ENCODE measurements at regions not wholly inside any gene's neighbourhood (a gene's known extent, or its start where the extent isn't known, plus 50 kb on each side); places are given as distances from the start of the nearest gene placed in this dataset.

DNA sequence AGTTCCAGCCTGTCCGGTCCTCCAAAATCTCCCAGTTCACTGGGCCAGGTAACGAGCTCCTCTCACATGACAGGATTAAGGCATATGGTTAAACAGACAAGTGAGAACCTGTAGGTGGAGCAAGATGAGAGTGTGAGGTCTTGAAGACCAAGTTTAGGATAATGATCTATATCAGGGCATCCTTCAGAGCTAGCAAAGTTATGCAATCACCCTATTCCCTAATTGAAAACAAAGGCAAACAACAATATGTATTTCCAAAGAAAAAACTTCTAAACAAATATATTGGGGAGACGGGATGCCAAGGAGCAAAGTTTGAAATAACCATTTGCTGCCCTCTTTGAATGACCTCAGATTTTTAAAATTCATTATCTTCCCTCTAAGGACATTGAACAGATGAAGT is 571.2 kb downstream of the BCL11B start:
- Histone ChIP-seq H2BK120ac (ENCODE audit: insufficient read depth, low read length, poor library complexity) (no peak overlapping the region), H2BK12ac (ENCODE audit: low read length) (no peak overlapping the region), H3K9me3 (ENCODE audit: insufficient read depth, low read depth, low read length) (peaks cover 4% of the 10 kb centered on the region), H4K8ac (ENCODE audit: low read depth, low read length) (no peak overlapping the region), H3K4me1 (ENCODE audit: control insufficient read depth in 1 of 2, insufficient read depth in 2 of 2, low read length in 2 of 2) (no peaks in the 10 kb centered on the region), H3K4me2 (ENCODE audit: low read length) (no peak overlapping the region), H3K18ac (ENCODE audit: low read length) (no peak overlapping the region), H4K12ac (ENCODE audit: low read depth, low read length) (no peak overlapping the region), H3K79me2 (ENCODE audit: control insufficient read depth, insufficient read depth, low read length, poor library complexity) (no peaks in the 10 kb centered on the region), H3K36me3 (ENCODE audit: control insufficient read depth in 1 of 2, insufficient read depth in 2 of 2, low read length in 2 of 2) (no peaks in the 10 kb centered on the region), H3K27me3 (ENCODE audit: insufficient read depth, low read length) (no peaks in the 10 kb centered on the region), H3K23ac (ENCODE audit: low read length) (no peak overlapping the region), H3K14ac (ENCODE audit: low read length) (no peak overlapping the region), H2BK5ac (ENCODE audit: low read depth, low read length, poor library complexity) (no peak overlapping the region), H3K4ac (ENCODE audit: low read depth, low read length) (no peak overlapping the region), H2AK5ac (ENCODE audit: low read length) (no peak overlapping the region), H3K27ac (ENCODE audit: low read depth, low read length) (no peak overlapping the region), H3K9ac (ENCODE audit: low read length) (no peak overlapping the region), H3K79me1 (ENCODE audit: low read length) (no peaks in the 10 kb centered on the region), H3K4me3 (ENCODE audit: low read depth, low read length) (no peak overlapping the region), H2AFZ (ENCODE audit: insufficient read depth, low read length, poor library complexity) (no peak overlapping the region), H4K91ac (ENCODE audit: low read depth, low read length) (no peak overlapping the region)
- DNase-seq = no peak
- WGBS (ENCODE audit: extremely low coverage, insufficient coverage, insufficient read length) = no CpG with 5 or more reads among the region's 3 CpGs

DNA sequence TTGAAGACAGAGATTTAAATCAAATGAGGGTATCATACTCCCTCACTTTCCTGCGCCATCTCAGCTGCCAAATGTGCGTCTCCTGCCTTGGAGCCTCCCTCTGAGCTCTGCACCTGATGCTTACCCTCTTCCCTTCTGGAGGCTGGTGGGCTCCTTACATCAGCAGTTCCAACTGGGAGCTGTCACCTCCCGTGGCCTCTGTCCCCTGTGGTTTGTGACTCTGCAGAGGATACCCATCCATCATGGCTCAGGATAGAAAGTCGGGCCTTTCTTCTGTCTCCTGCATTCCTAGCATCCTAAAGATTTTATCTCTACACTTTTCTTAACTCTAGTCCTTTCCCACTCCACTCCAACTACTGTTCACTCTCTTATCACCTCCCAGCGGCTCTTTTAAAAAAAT is 570.6 kb downstream of the BCL11B start:
- H3K9me3 ChIP-seq (ENCODE audit: insufficient read depth, low read depth, low read length) = peaks cover 4% of the 10 kb centered on the region
- DNase-seq = no peak
- no peak overlapping the region for H3K4me2 ChIP-seq (ENCODE audit: low read length)
- no peak overlapping the region for H3K9ac ChIP-seq (ENCODE audit: low read length)
- no peak overlapping the region for H2AFZ ChIP-seq (ENCODE audit: insufficient read depth, low read length, poor library complexity)
- no peak overlapping the region for H4K8ac ChIP-seq (ENCODE audit: low read depth, low read length)
- no peak overlapping the region for H2BK12ac ChIP-seq (ENCODE audit: low read length)
- H2BK5ac ChIP-seq (ENCODE audit: low read depth, low read length, poor library complexity) = no peak overlapping the region
- no peaks in the 10 kb centered on the region for H3K4me1 ChIP-seq (ENCODE audit: control insufficient read depth in 1 of 2, insufficient read depth in 2 of 2, low read length in 2 of 2)
- no peaks in the 10 kb centered on the region for H3K79me2 ChIP-seq (ENCODE audit: control insufficient read depth, insufficient read depth, low read length, poor library complexity)
- H3K27ac ChIP-seq (ENCODE audit: low read depth, low read length) = no peak overlapping the region
- no peak overlapping the region for H3K14ac ChIP-seq (ENCODE audit: low read length)
- H2AK5ac ChIP-seq (ENCODE audit: low read length) = no peak overlapping the region
- WGBS (ENCODE audit: extremely low coverage, insufficient coverage, insufficient read length) = no CpG with 5 or more reads among the region's 5 CpGs
- no peak overlapping the region for H3K4ac ChIP-seq (ENCODE audit: low read depth, low read length)
- H3K36me3 ChIP-seq (ENCODE audit: control insufficient read depth in 1 of 2, insufficient read depth in 2 of 2, low read length in 2 of 2) = no peaks in the 10 kb centered on the region
- no peak overlapping the region for H3K18ac ChIP-seq (ENCODE audit: low read length)
- no peak overlapping the region for H3K23ac ChIP-seq (ENCODE audit: low read length)
- no peak overlapping the region for H4K91ac ChIP-seq (ENCODE audit: low read depth, low read length)
- no peak overlapping the region for H4K12ac ChIP-seq (ENCODE audit: low read depth, low read length)
- H2BK120ac ChIP-seq (ENCODE audit: insufficient read depth, low read length, poor library complexity) = no peak overlapping the region
- no peak overlapping the region for H3K4me3 ChIP-seq (ENCODE audit: low read depth, low read length)
- H3K27me3 ChIP-seq (ENCODE audit: insufficient read depth, low read length) = no peaks in the 10 kb centered on the region
- no peaks in the 10 kb centered on the region for H3K79me1 ChIP-seq (ENCODE audit: low read length)

DNA sequence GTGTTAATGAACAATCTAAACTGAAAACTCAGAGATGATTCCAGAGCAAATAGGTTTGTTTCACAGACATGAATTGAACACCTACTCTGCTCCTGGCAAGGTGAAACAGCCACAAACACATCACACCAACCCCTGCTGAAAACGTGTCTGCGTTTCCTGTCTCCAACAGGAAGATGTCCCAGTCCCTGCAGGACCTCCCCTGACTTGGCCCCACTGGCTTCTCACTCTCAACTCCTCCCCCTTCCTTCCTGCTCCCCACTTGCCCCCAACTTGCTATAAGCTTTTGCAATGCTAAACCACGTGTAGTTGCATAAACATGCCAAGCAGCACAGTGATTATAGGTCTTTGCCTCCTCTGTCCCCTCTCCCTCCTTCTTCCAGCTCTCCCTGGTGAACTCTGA is 567.6 kb downstream of the BCL11B start:
- no peak overlapping the region for H2BK120ac ChIP-seq (ENCODE audit: insufficient read depth, low read length, poor library complexity)
- no peaks in the 10 kb centered on the region for H3K27me3 ChIP-seq (ENCODE audit: insufficient read depth, low read length)
- no peak overlapping the region for H3K18ac ChIP-seq (ENCODE audit: low read length)
- no peak for DNase-seq
- H4K12ac ChIP-seq (ENCODE audit: low read depth, low read length) = no peak overlapping the region
- no CpG with 5 or more reads among the region's 3 CpGs for WGBS (ENCODE audit: extremely low coverage, insufficient coverage, insufficient read length)
- no peak overlapping the region for H3K27ac ChIP-seq (ENCODE audit: low read depth, low read length)
- no peak overlapping the region for H4K8ac ChIP-seq (ENCODE audit: low read depth, low read length)
- no peak overlapping the region for H2BK5ac ChIP-seq (ENCODE audit: low read depth, low read length, poor library complexity)
- H2AFZ ChIP-seq (ENCODE audit: insufficient read depth, low read length, poor library complexity) = no peak overlapping the region
- no peaks in the 10 kb centered on the region for H3K4me1 ChIP-seq (ENCODE audit: control insufficient read depth in 1 of 2, insufficient read depth in 2 of 2, low read length in 2 of 2)
- H3K9me3 ChIP-seq (ENCODE audit: insufficient read depth, low read depth, low read length) = no peaks in the 10 kb centered on the region
- no peaks in the 10 kb centered on the region for H3K36me3 ChIP-seq (ENCODE audit: control insufficient read depth in 1 of 2, insufficient read depth in 2 of 2, low read length in 2 of 2)
- no peak overlapping the region for H3K9ac ChIP-seq (ENCODE audit: low read length)
- H2AK5ac ChIP-seq (ENCODE audit: low read length) = no peak overlapping the region
- no peak overlapping the region for H3K4ac ChIP-seq (ENCODE audit: low read depth, low read length)
- H3K4me2 ChIP-seq (ENCODE audit: low read length) = no peak overlapping the region
- H3K79me1 ChIP-seq (ENCODE audit: low read length) = no peaks in the 10 kb centered on the region
- no peak overlapping the region for H3K4me3 ChIP-seq (ENCODE audit: low read depth, low read length)
- H3K14ac ChIP-seq (ENCODE audit: low read length) = no peak overlapping the region
- H4K91ac ChIP-seq (ENCODE audit: low read depth, low read length) = no peak overlapping the region
- no peaks in the 10 kb centered on the region for H3K79me2 ChIP-seq (ENCODE audit: control insufficient read depth, insufficient read depth, low read length, poor library complexity)
- H3K23ac ChIP-seq (ENCODE audit: low read length) = no peak overlapping the region
- H2BK12ac ChIP-seq (ENCODE audit: low read length) = no peak overlapping the region

DNA sequence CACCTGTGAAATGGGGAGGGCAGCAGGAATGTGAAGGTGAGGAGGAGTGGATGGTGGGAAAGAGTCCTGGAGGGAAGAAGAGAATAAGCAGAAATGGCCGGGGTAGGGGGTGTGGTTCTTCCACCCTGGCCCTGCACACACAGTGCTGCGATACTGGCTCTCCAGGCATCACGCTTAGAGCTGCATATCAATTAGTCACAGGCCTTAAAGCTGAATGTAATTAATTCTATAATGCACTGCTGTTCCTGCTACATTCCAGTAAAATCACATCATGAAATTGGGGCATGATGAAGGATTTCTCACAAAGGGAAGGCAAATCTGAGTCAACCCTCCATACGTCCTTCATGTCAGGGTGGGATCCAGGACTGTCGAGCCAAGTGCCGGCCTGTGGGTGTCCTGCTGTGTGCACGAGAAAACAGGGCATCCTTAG is 566.1 kb downstream of the BCL11B start:
- Histone ChIP-seq H4K12ac (ENCODE audit: low read depth, low read length) (no peak overlapping the region), H3K23ac (ENCODE audit: low read length) (no peak overlapping the region), H3K4me3 (ENCODE audit: low read depth, low read length) (no peak overlapping the region), H3K36me3 (ENCODE audit: control insufficient read depth in 1 of 2, insufficient read depth in 2 of 2, low read length in 2 of 2) (no peaks in the 10 kb centered on the region), H2BK5ac (ENCODE audit: low read depth, low read length, poor library complexity) (no peak overlapping the region), H4K8ac (ENCODE audit: low read depth, low read length) (no peak overlapping the region), H3K79me2 (ENCODE audit: control insufficient read depth, insufficient read depth, low read length, poor library complexity) (no peaks in the 10 kb centered on the region), H2BK12ac (ENCODE audit: low read length) (no peak overlapping the region), H4K91ac (ENCODE audit: low read depth, low read length) (no peak overlapping the region), H2AK5ac (ENCODE audit: low read length) (no peak overlapping the region), H3K4me1 (ENCODE audit: control insufficient read depth in 1 of 2, insufficient read depth in 2 of 2, low read length in 2 of 2) (no peaks in the 10 kb centered on the region), H3K14ac (ENCODE audit: low read length) (no peak overlapping the region), H2AFZ (ENCODE audit: insufficient read depth, low read length, poor library complexity) (no peak overlapping the region), H3K9me3 (ENCODE audit: insufficient read depth, low read depth, low read length) (no peaks in the 10 kb centered on the region), H3K27me3 (ENCODE audit: insufficient read depth, low read length) (no peaks in the 10 kb centered on the region), H2BK120ac (ENCODE audit: insufficient read depth, low read length, poor library complexity) (no peak overlapping the region), H3K9ac (ENCODE audit: low read length) (no peak overlapping the region), H3K4ac (ENCODE audit: low read depth, low read length) (no peak overlapping the region), H3K79me1 (ENCODE audit: low read length) (no peaks in the 10 kb centered on the region), H3K18ac (ENCODE audit: low read length) (no peak overlapping the region), H3K4me2 (ENCODE audit: low read length) (no peak overlapping the region), H3K27ac (ENCODE audit: low read depth, low read length) (no peak overlapping the region)
- no CpG with 5 or more reads among the region's 7 CpGs for WGBS (ENCODE audit: extremely low coverage, insufficient coverage, insufficient read length)
- DNase-seq = no peak
